HG02623 (cell line): ENCODE measurements at regions not wholly inside any gene's neighbourhood (a gene's known extent, or its start where the extent isn't known, plus 50 kb on each side); places are given as distances from the start of the nearest gene placed in this dataset.
"Not testable (repeated sequence)": the region's sequence is repeated elsewhere in the genome, so short reads cannot be mapped to it uniquely, and the experiment has no call there.

Experiments used
- ATAC-seq: cut with Tn5 transposase; IDR thresholded peaks from one replicate; pipeline ENCODE4 v1.9.1; 2021; ENCODE audit warnings: moderate library complexity; ENCODE audit not compliant: unreplicated experiment

DNA sequence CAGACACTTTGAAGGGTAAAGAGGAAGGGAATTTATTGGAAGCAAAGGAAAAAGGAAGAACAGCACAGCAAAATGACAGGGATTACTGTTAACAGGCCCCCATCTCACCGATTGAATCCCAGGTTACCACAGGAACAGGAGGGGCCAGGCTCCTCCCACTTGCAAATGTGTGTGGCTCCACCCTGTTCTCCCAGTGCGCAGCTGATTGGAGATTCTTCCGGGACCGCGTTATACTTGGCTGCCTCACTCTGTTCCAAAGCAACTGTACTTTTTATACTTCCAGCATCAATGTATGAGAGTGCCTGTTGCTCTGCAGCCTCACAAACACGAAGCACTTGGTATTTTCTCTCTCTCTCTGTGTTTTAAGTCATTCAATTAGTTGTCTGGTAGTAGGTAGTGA lies 273.6 kb upstream of the MDGA2 start:
- ATAC-seq = no peak

DNA sequence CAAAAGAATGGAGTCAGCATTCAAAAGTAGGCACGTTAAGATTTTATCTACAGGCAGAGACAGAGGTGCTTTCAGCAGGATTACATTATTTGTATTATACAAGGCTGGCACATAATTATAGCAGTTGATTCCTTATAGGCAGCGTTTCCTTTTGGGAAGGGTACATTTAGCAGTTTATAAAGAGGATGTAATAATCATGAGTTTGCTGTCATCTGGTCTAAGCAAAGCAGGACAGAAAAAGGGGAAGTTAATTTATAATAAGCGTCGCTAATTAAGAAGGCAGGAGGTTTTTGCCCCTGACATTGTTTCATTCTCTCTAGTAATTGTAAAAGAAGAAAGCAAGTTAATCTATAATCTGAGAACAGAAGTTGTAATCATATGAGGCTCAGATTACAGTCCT lies 259.9 kb upstream of the MDGA2 start:
- no peak for ATAC-seq

DNA sequence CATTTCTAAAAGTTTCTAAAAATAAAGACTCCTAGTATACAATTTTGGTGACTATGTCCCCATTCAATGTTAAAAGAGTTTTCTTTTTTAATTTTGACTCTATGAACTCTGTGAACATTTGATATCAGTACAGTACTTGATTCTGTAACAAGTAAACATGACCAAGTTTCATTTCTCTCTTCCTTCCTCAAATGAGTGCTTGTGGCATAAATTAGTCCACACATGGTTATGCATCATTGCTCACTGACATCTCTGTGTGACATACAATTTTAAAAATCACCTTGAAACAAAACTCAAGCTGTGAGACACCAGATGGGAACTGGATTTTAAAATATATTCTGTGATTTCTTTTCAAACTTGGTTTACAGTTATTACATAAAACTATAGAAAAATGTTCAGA lies 253.9 kb upstream of the MDGA2 start:
- ATAC-seq = peak; percentile 84

DNA sequence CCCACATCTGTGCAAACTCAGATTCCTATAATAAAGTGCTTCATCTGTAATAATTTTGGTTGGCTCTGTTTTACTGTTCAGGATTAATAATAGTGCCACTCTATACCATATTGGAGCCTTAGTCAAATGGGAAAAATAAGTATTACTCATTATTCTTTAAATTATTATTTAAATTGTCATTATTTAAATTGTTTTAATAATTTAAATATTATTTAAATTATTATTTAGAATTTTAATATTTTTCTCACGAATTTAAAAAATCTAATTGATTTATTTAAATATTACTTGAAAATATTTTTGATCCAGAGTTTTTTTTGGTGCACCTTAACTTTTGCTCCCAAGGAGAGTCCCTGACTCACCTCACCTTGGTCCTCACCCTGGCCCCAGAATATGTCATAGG lies 245.7 kb upstream of the MDGA2 start:
- ATAC-seq = no peak

DNA sequence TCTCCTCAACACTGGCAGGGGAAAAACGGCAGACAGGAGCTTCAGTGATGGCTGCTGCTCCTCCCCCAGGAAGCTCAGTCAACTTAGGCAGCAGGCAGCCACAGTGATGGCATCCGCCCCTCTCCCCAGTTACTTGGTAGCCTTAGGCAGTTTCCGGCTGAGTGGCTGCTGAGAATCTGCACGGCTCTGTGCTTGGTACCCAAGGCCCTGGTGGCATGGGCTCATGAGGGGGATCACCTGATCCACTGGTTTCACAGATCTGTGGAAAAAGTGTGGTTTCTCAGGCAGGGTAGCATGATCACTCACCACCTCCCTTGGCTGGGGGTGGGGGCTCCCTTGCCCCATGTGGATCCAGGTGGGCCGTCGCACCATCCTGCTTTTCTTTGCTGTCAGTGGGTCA lies 244.6 kb upstream of the MDGA2 start:
- no peak for ATAC-seq

DNA sequence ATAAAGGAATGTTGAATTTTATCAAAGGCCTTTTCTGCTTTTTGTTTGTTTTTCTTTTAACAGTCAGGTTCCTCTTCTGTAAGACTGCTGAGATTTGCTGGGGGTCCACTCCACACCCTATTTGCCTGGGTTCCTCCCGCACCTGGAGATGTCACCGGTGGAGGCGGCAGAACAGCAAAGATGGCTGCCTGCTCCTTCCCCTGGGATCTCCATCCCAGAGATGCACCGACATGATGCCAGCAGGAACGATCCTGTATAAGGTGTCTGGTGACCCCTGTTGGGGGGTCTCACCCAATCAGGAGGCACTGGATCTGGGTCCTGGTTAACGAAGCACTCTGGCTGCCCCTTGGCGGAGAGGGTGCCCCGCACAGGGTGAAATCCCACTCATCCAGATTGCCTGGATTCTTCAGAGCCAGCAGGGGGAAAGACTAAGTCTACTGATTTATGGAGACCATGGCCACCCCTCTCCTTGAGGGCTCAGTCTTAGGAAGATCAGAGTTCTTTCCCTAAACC lies 244.0 kb upstream of the MDGA2 start:
- ATAC-seq = no peak

DNA sequence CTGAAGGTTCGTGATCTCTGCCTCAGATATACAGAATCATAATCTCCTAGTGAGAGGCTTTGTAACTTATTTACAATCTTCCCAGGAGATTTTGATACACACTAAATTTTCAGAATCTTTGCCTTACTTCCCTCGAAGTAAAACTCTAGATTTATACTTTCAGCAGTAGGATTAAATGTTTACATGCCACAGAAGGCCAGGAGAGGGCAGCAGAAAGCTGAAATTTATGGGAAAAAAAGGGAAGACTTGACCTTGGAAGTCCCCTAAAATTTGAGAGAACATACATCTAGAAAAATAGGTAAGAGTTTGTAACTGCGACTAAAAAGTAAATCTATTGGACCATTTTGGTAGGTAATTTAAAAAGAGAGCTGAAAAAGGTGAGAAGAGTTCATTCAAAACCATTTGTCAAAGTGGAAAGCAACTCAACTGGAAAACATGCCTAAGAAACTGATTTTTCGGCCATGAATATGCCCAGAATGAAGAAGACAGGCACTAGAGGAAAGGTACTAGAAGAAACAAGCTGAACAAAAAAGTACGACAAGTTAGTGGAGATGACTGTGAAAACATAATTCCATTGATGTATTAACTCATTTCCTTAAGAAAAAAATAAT lies 242.0 kb upstream of the MDGA2 start:
- peak; percentile 50 for ATAC-seq

DNA sequence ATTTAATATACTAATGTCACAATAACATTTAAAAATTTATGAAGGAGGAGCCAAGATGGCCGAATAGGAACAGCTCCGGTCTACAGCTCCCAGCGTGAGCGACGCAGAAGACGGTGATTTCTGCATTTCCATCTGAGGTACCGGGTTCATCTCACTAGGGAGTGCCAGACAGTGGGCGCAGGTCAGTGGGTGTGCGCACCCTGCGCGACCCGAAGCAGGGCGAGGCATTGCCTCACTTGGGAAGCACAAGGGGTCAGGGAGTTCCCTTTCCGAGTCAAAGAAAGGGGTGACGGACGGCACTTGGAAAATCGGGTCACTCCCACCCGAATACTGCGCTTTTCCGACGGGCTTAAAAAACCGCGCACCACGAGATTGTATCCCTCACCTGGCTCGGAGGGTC lies 225.7 kb upstream of the MDGA2 start:
- ATAC-seq = not testable (repeated sequence)

DNA sequence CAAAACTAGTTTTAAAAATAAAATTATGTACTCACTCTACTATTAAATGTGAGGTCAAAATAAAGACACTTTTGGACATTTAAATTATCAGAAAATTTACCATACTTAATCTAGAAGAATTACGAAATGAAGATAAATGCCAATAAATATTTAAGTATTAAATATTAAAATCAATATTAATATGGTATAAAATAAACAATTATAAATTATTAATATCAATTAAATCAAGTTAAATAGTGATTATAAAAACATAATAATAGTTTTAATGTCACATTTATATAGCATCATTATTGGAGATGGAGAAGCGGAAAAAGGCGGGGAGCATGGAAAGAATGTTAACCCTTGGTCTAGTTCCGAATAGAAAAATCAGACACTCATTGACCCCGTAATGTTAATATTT lies 224.3 kb upstream of the MDGA2 start:
- ATAC-seq = no peak

DNA sequence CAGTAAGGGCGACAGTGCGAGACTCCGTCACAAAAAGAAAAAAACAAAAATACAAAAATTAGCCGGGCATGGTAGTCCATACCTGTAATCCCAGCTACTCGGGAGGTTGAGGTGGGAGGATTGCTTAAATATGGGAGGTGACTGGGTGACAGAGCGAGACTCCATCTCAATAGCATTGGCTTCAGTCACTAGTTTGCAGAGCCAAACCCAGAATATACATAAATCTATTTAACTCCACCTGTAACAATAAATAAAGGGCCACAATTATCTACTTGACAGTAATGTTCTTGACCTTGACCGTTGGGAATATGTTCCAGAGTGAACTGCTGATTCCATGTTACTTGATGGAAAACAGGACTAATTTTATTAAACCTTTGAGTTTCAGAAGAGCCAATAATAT lies 198.9 kb upstream of the MDGA2 start:
- no peak for ATAC-seq

DNA sequence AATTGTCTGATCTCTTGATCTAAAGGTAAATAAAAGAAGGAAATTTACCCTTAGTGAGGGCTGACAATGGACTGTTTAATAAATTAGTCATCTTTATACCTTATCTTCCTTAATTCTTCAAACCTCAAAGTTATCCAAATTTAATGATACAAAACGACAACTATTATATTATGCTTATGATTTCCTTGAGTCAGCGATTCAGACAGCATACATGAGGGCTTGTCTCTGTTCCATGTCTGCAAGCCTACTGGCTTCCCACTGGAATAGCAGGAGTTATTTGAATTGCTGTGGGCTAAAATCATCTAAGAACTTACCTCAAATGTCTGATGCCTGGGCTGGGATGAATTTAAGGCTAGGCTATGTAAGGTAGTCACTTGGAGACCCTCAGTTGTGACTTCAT lies 197.2 kb upstream of the MDGA2 start:
- ATAC-seq = no peak

DNA sequence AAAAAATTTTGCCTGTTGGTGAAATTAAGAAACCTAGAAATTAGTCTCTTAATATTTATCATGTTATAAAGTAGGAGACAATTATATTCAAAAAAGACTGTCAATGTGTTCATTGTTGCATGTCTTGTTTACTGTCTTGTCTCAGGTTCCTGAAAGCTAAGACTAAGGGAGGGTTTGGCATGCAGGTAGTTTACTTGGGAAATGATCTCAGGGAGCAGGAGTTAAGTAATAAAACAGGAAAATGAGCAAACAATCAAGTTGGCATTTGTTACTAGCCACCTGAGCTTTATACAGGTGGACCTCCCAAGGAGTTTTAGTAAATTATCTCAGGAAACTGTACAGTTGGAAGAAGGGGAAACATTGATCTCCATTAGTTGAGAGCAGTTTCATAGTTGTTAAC lies 188.0 kb upstream of the MDGA2 start:
- no peak for ATAC-seq

DNA sequence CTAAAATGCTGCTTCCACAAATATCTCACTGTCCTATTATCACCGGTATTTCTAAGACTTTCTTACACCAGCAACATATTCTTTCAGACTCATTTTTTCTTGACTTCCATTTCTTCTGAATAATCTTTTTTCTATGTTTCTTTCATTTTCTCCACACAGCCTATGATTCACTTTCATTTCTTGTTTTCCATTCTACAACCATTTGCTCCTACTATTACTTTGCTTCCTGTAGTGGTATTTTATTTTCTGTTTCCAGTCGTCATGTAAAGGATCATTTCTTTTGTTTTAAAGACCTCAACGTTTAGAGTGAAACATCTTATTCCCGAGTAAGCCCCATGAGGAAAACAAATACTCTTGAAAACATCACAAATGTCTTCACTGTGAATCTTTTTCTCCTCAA lies 182.2 kb upstream of the MDGA2 start:
- peak; percentile 51 for ATAC-seq

DNA sequence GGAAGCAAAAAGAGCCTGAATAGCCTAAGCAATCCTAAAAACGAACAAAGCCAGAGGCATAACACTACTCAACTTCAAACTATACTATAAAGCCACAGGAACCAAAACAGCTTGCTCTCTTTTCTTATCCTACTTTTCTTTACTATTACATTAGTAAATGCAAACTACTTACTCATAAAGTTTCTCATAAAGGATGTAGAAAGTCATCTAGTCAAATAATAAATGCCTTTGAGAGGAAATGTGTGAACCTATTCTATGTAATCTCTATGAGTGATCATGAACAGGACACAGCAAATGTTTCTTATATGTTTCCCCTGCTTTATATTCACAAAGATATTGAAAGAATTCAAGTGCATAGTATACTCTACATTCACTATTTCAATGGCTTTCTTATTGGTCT lies 176.9 kb upstream of the MDGA2 start:
- ATAC-seq = no peak

DNA sequence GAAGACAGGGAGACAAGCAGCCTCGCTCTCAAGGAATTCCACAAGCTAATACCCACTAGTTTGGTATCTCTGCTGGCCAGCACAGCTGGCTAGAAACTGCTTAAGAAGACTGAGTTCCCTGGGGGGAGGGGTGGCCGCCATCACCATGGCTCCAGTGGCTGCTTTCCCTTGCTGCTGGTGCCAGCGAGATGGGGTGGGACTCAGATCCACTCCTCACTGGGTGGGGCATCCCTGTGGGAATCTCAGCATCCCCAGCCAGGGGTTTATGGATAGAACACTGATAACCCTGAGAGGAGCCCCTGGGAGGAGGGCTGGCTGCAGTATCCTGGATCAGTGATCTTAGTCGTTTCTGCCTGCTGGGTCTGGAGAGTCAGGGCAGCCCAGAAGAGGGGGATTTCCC lies 170.6 kb upstream of the MDGA2 start:
- ATAC-seq = no peak

DNA sequence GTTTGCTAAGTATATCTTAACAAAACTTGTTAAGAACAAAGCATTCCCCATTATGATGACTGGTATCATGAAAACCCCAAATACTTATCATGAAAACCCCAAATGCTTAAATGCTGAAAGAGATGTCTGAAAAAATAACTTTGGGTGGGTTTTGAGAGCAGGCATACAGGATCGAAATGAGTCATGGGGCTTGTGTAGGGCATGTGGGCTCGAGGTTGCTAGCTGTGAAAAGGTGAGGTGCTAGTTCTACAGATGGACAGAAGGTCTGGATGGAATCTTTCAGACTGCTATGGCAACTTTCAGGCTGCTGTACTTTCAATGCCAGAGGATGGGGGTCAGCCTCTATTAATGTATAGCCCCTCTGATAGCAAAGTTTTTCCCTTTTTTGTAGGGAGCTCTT lies 167.8 kb upstream of the MDGA2 start:
- no peak for ATAC-seq

DNA sequence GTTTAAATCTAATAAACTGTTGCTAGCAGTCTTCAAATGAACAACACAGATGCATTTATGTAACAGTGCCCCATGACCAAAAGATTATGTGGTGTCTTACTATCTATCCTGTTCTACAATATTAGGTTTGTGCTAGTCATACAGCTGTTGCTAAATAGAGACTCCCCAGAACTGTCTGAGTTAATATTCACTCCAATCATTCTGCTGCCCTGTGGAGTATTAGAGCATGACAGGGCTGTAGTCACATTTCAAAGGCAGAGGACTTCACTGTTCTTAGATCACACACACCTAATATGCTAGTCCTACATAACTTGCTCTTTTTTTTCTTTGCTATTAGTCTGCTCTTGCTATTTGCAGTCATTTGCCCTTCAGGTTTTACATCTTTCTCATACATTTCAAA lies 157.6 kb upstream of the MDGA2 start:
- no peak for ATAC-seq

DNA sequence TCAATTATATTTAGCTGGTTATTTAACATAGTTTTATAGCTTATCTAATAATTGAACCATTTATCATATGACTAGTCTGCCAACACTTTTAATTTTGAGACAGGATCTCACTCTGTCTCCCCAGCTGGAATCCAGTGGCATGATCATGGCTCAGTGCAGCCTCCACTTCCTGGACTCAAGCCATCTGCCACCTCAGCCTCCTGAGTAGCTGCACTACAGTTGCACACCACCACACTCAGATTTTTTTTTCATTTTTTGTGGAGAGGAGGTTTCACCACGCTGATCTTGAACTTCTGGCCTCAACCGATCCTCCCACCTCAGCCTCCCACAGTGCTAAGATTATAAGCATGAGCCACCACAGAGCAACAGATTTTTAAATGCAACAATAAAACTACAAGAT lies 151.4 kb upstream of the MDGA2 start:
- ATAC-seq = no peak

DNA sequence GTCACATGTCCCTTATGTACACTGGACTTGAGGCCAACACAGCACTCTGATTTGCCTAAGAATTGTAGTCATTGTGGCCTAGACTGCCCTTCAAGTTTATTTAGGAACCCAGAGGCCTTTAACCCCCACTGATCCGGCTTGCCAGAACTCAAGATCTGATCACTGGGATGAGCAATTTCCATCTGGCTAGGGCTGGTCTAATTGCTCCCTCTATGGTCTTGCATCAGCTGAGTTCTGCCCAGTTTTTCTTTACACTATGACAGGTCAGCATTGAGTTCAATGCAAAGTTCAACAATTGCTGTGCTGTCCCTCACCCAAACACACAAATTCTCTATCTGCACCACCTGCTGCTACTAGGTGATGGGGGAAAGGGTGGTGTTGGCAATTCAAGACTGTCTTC lies 146.9 kb upstream of the MDGA2 start:
- ATAC-seq = no peak

DNA sequence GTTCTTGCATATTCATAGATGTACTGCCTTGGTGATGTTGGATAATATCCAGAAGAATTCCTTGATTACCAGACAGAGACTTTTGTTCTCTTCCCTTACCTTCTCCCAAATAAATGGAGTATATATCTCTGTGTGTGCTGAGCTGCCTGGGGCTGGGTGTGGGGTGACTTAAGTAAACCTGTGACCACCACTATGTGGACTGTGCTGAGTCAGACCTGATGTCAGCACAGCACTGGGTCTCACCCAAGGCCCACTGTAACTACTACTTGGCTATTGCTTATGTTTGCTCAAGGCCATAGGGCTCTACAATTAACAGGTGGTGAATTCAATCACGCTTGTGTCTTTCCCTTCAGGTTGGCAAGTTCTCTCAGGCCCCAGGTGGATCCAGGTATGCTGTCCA lies 145.7 kb upstream of the MDGA2 start:
- no peak for ATAC-seq

DNA sequence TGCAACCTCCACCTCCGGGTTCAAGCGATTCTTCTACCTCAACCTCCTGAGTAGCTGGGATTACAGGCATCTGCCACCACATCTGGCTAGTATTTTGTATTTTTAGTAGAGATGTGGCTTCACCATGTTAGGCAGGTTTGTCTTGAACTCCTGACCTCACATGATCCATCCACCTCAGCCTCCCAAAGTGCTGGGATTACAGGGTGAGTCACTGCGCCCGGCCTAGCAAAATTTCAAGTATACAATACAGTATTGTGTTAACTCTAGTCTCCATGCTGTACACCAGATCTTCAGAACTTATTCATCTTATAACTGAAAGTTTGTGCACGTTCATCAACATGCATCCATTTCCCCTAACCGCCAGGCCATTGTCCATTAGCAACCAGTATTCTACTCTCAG lies 115.1 kb upstream of the MDGA2 start:
- no peak for ATAC-seq

DNA sequence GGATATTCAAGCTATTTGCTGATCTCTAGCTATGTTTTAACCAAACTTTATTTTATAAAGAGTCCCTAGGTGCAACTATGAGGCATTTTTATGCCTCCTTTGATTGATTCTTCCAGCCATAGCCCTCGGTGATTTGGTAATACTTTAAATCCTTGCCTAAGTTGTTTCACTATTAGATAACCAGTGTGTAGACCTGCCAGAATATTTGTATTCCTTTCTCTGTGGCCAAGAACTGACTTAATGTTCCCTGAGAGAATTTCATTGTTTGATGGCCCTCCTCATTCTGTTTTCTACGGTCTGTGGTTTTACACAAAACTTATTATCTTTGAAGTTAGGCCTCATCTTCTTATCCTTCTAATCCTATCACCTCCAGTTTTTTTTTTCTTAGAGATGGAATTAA lies 109.7 kb upstream of the MDGA2 start:
- ATAC-seq = no peak

DNA sequence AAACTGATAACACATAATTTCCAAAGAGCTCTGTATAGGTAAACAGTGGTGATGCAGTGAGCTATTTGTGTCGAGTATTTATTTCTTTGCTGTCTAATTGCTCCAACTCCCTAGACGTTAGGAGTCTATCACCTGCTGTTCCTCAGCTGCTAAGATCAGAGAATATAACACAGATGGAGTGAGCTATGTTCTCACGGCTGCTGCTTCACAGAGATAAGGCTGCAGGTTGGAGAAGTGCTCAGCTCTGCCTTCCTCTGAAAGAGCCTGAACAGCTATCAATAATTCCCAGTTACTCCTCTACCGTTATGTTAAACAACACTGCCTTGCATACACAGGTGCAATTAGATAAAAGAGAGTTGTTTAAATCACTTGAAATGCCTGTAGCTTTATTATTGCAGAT lies 103.2 kb upstream of the MDGA2 start:
- no peak for ATAC-seq

DNA sequence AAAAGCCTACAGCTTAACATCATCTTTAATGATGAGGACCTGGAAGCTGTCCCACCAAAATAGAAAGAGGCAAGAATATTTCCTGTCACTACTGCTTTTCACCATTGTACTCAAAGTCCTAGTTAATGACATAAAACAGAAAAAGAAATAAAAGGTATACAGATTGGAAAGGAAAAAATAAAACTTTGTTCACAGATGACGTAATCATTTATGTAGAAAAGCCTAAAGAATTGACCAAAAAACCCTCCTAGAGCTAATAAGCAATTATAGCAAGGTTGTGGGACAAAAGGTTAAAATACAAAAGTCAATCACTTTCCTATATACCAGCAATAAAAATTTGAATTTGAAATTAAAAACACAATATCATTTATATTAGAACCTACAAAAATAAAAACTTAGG lies 97.2 kb upstream of the MDGA2 start:
- ATAC-seq = no peak
